ENCODE measurements at regions not wholly inside any gene's neighbourhood (a gene's known extent, or its start where the extent isn't known, plus 50 kb on each side); places are given as distances from the start of the nearest gene placed in this dataset.
A peak's percentile ranks its signal among the peaks of the same experiment; 100 is the strongest.
"Not testable (repeated sequence)": the region's sequence is repeated elsewhere in the genome, so short reads cannot be mapped to it uniquely, and the experiment has no call there.

GRCh38 chr12:68387338-68387737 lies 55.2 kb upstream of the MDM1 start:
- DNase-seq (ENCODE audit: low read depth): no peak

GRCh38 chr12:68389305-68389704 lies 57.1 kb upstream of the MDM1 start:
- DNase-seq (ENCODE audit: low read depth): no peak

- DNase-seq (ENCODE audit: low read depth): peak; percentile 54
These were observed 59.8 kb upstream of the MDM1 start for GRCh38 chr12:68391937-68392336.

- no peak for DNase-seq (ENCODE audit: low read depth)
These were observed 60.2 kb upstream of the MDM1 start for GRCh38 chr12:68392376-68392775.

- DNase-seq (ENCODE audit: low read depth): peak; percentile 58
These were observed 61.3 kb upstream of the MDM1 start for GRCh38 chr12:68393417-68393816.

- DNase-seq (ENCODE audit: low read depth): no peak
These were observed 65.5 kb upstream of the MDM1 start for GRCh38 chr12:68397566-68398158.

- not testable (repeated sequence) for DNase-seq (ENCODE audit: low read depth)
These were observed 66.5 kb upstream of the MDM1 start for GRCh38 chr12:68398689-68399088.

- DNase-seq (ENCODE audit: low read depth): no peak
These were observed 68.2 kb upstream of the MDM1 start for GRCh38 chr12:68400226-68400829.

- no peak for DNase-seq (ENCODE audit: low read depth)
These were observed 70.3 kb upstream of the MDM1 start for GRCh38 chr12:68402422-68402821.

GRCh38 chr12:68403296-68403695 lies 71.1 kb upstream of the MDM1 start:
- no peak for DNase-seq (ENCODE audit: low read depth)

GRCh38 chr12:68403711-68404110 lies 71.5 kb upstream of the MDM1 start:
- DNase-seq (ENCODE audit: low read depth): no peak

GRCh38 chr12:68405343-68405781 lies 73.2 kb upstream of the MDM1 start:
- DNase-seq (ENCODE audit: low read depth): no peak

- DNase-seq (ENCODE audit: low read depth): no peak
These were observed 74.0 kb upstream of the MDM1 start for GRCh38 chr12:68406134-68406576.

- no peak for DNase-seq (ENCODE audit: low read depth)
These were observed 74.7 kb upstream of the MDM1 start for GRCh38 chr12:68406911-68407310.

GRCh38 chr12:68410018-68410660 lies 78.0 kb upstream of the MDM1 start:
- DNase-seq (ENCODE audit: low read depth): no peak

- DNase-seq (ENCODE audit: low read depth): no peak
These were observed 79.2 kb upstream of the MDM1 start for GRCh38 chr12:68411371-68411770.

- no peak for DNase-seq (ENCODE audit: low read depth)
These were observed 82.8 kb upstream of the MDM1 start for GRCh38 chr12:68414988-68415387.

GRCh38 chr12:68416350-68416749 lies 84.2 kb upstream of the MDM1 start:
- DNase-seq (ENCODE audit: low read depth): no peak

- DNase-seq (ENCODE audit: low read depth): no peak
These were observed 84.7 kb upstream of the MDM1 start for GRCh38 chr12:68416826-68417225.

- no peak for DNase-seq (ENCODE audit: low read depth)
These were observed 85.9 kb upstream of the MDM1 start for GRCh38 chr12:68418137-68418460.

GRCh38 chr12:68420225-68421010 lies 88.3 kb upstream of the MDM1 start:
- no peak for DNase-seq (ENCODE audit: low read depth)

GRCh38 chr12:68422159-68422558 lies 90.0 kb upstream of the MDM1 start:
- no peak for DNase-seq (ENCODE audit: low read depth)

All from CMK (cell line).